SK-N-SH treated with all-trans-retinoic acid at 6 μM for 48 hours (cell line): ENCODE measurements at regions not wholly inside any gene's neighbourhood (a gene's known extent, or its start where the extent isn't known, plus 50 kb on each side); places are given as distances from the start of the nearest gene placed in this dataset.

ENCODE experiments used
- ISL1 ChIP-seq: fragments of 250-450 bp; sonication (Bioruptor Pico); IDR thresholded peaks from 2 replicates; pipeline ENCODE4 v2.1.2; 2022; ENCODE audit warnings: mild to moderate bottlenecking, moderate library complexity
- PATZ1 ChIP-seq: fragments of 250-450 bp; sonication (Bioruptor Pico); IDR thresholded peaks from 2 replicates; pipeline ENCODE4 v1.8.0; 2020; ENCODE audit warnings: mild to moderate bottlenecking, moderate library complexity, borderline replicate concordance
- PPARA ChIP-seq: fragments of 250-450 bp; sonication (Bioruptor Pico); IDR thresholded peaks from 2 replicates; pipeline ENCODE4 v1.5.0; 2020; ENCODE audit warnings: mild to moderate bottlenecking, borderline replicate concordance
- RARB ChIP-seq: fragments of 250-450 bp; sonication (Bioruptor Pico); IDR thresholded peaks from 2 replicates; pipeline ENCODE4 v1.8.0; 2021; ENCODE audit warnings: mild to moderate bottlenecking, moderate library complexity
- ZC3H10 ChIP-seq: fragments of 250-450 bp; sonication (Bioruptor Pico); IDR thresholded peaks from 2 replicates; pipeline ENCODE4 v1.5.1; 2021; ENCODE audit warnings: mild to moderate bottlenecking, moderate library complexity
- ZNF565 ChIP-seq: fragments of 450-650 bp; formaldehyde crosslinking; conservative IDR thresholded peaks from 2 replicates; pipeline ENCODE4 v1.5.0; 2020; ENCODE audit warnings: low read depth, mild to moderate bottlenecking, moderate library complexity
- ZNF70 ChIP-seq: fragments of 450-650 bp; formaldehyde crosslinking; IDR thresholded peaks from 2 replicates; pipeline ENCODE4 v1.5.0; 2020; ENCODE audit warnings: mild to moderate bottlenecking, moderate library complexity
- TF ChIP-seq, protein P1 (sequence below): fragments of 250-450 bp; sonication (Bioruptor Pico); IDR thresholded peaks from 2 replicates; pipeline ENCODE4 v1.5.1; 2020; ENCODE audit warnings: low read depth, mild to moderate bottlenecking, moderate library complexity
- TF ChIP-seq, protein P2 (sequence below): fragments of 250-450 bp; sonication (Bioruptor Pico); IDR thresholded peaks from 2 replicates; pipeline ENCODE4 v1.8.0; 2021; ENCODE audit warnings: low read depth, mild to moderate bottlenecking, moderate library complexity, borderline replicate concordance

- TF ChIP-seq, protein P1, sequence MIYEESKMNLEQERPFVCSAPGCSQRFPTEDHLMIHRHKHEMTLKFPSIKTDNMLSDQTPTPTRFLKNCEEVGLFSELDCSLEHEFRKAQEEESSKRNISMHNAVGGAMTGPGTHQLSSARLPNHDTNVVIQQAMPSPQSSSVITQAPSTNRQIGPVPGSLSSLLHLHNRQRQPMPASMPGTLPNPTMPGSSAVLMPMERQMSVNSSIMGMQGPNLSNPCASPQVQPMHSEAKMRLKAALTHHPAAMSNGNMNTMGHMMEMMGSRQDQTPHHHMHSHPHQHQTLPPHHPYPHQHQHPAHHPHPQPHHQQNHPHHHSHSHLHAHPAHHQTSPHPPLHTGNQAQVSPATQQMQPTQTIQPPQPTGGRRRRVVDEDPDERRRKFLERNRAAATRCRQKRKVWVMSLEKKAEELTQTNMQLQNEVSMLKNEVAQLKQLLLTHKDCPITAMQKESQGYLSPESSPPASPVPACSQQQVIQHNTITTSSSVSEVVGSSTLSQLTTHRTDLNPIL (CRISPR knock-in tag): no peak
- TF ChIP-seq RARB (CRISPR knock-in tag): no peak
- TF ChIP-seq ISL1 (CRISPR knock-in tag): no peak
- no peak for TF ChIP-seq PATZ1 (CRISPR knock-in tag)
- TF ChIP-seq PPARA: no peak
- TF ChIP-seq ZNF565 (CRISPR knock-in tag): no peak
- TF ChIP-seq, protein P2, sequence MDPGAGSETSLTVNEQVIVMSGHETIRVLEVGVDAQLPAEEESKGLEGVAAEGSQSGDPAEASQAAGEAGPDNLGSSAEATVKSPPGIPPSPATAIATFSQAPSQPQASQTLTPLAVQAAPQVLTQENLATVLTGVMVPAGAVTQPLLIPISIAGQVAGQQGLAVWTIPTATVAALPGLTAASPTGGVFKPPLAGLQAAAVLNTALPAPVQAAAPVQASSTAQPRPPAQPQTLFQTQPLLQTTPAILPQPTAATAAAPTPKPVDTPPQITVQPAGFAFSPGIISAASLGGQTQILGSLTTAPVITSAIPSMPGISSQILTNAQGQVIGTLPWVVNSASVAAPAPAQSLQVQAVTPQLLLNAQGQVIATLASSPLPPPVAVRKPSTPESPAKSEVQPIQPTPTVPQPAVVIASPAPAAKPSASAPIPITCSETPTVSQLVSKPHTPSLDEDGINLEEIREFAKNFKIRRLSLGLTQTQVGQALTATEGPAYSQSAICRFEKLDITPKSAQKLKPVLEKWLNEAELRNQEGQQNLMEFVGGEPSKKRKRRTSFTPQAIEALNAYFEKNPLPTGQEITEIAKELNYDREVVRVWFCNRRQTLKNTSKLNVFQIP (CRISPR knock-in tag): no peak
- TF ChIP-seq ZNF70 (CRISPR knock-in tag): no peak
- TF ChIP-seq ZC3H10 (CRISPR knock-in tag): no peak
Measured at GRCh38 chr1:55987491-55988249, 591.7 kb downstream of the PLPP3 start.
